Panc1 (cell line): ENCODE measurements at regions not wholly inside any gene's neighbourhood (a gene's known extent, or its start where the extent isn't known, plus 50 kb on each side); places are given as distances from the start of the nearest gene placed in this dataset.

ENCODE experiments used
- CTCF ChIP-seq: fragments of 450-650 bp; IDR thresholded peaks from 2 replicates; pipeline ENCODE4 v1.5.1; 2017; ENCODE audit warnings: mild to moderate bottlenecking
- POLR2AphosphoS5 ChIP-seq: IDR thresholded peaks from 2 replicates; pipeline ENCODE4 v1.6.1; 2012; ENCODE audit warnings: mild to moderate bottlenecking, low read depth, low read length, moderate library complexity
- REST ChIP-seq, 2 experiments: IDR thresholded peaks; 2 replicates each; pipeline ENCODE4 v1.6.1; 2011 to 2012; ENCODE audit warnings: low read depth in 2 of 2, control low read depth in 1 of 2, low read length in 1 of 2, mild to moderate bottlenecking in 1 of 2, moderate library complexity in 1 of 2; ENCODE audit not compliant: insufficient read depth in 1 of 2
- TCF7L2 ChIP-seq: IDR thresholded peaks from 2 replicates; pipeline ENCODE4 v1.6.1; 2011; ENCODE audit warnings: mild to moderate bottlenecking, low read depth, low read length, inconsistent platforms

- TF ChIP-seq CTCF (no peak), POLR2AphosphoS5 (no peak), TCF7L2 (no peak), REST (IDR thresholded peaks at IDR 0.05; ENCODE audit: insufficient read depth in 1 of 2, low read depth in 2 of 2, low read length in 1 of 2) (no peak)
These were observed 206.3 kb upstream of the SPANXN4 start for GRCh38 chrX:142819461-142819860.
